NCI-H510A treated with DMSO at 0.1 percent for 48 hours (cell line): ENCODE measurements at regions not wholly inside any gene's neighbourhood (a gene's known extent, or its start where the extent isn't known, plus 50 kb on each side); places are given as distances from the start of the nearest gene placed in this dataset.
A peak's percentile ranks its signal among the peaks of the same experiment; 100 is the strongest.
"Not testable (repeated sequence)": the region's sequence is repeated elsewhere in the genome, so short reads cannot be mapped to it uniquely, and the experiment has no call there.

Experiments
- DNase-seq: peaks from one replicate; lab custom pipeline; 2025; lab: John Stamatoyannopoulos, UW

GRCh38 chr13:110010404-110011138 lies 224.2 kb upstream of the IRS2 start:
- DNase-seq = peak; percentile 84

GRCh38 chr13:110008816-110009215 lies 222.4 kb upstream of the IRS2 start:
- no peak for DNase-seq

- DNase-seq = no peak
Measured at GRCh38 chr13:110006304-110006703, 219.9 kb upstream of the IRS2 start.

- DNase-seq = no peak
Measured at GRCh38 chr13:110005563-110005962, 219.2 kb upstream of the IRS2 start.

- DNase-seq = no peak
Measured at GRCh38 chr13:110004814-110005213, 218.4 kb upstream of the IRS2 start.

GRCh38 chr13:110001670-110002275 lies 215.4 kb upstream of the IRS2 start:
- no peak for DNase-seq

- DNase-seq = no peak
Measured at GRCh38 chr13:110000534-110001345, 214.4 kb upstream of the IRS2 start.

- DNase-seq = no peak
Measured at GRCh38 chr13:109999659-110000533, 213.5 kb upstream of the IRS2 start.

- DNase-seq = no peak
Measured at GRCh38 chr13:109998684-109999533, 212.5 kb upstream of the IRS2 start.

- DNase-seq = no peak
Measured at GRCh38 chr13:109998037-109998436, 211.7 kb upstream of the IRS2 start.

GRCh38 chr13:109997056-109997595 lies 210.7 kb upstream of the IRS2 start:
- DNase-seq = not testable (repeated sequence)

- no peak for DNase-seq
Measured at GRCh38 chr13:109996404-109996960, 210.1 kb upstream of the IRS2 start.

GRCh38 chr13:109995578-109995977 lies 209.2 kb upstream of the IRS2 start:
- DNase-seq = no peak

- peak; percentile 65 for DNase-seq
Measured at GRCh38 chr13:109990296-109990695, 203.9 kb upstream of the IRS2 start.

- DNase-seq = no peak
Measured at GRCh38 chr13:109989686-109990085, 203.3 kb upstream of the IRS2 start.

- no peak for DNase-seq
Measured at GRCh38 chr13:109989155-109989554, 202.8 kb upstream of the IRS2 start.

GRCh38 chr13:109986851-109987250 lies 200.5 kb upstream of the IRS2 start:
- no peak for DNase-seq

GRCh38 chr13:109985871-109986450 lies 199.6 kb upstream of the IRS2 start:
- no peak for DNase-seq

- no peak for DNase-seq
Measured at GRCh38 chr13:109983447-109983846, 197.1 kb upstream of the IRS2 start.

GRCh38 chr13:109981000-109981399 lies 194.6 kb upstream of the IRS2 start:
- no peak for DNase-seq
